ENCODE measurements at regions not wholly inside any gene's neighbourhood (a gene's known extent, or its start where the extent isn't known, plus 50 kb on each side); places are given as distances from the start of the nearest gene placed in this dataset.

DNA sequence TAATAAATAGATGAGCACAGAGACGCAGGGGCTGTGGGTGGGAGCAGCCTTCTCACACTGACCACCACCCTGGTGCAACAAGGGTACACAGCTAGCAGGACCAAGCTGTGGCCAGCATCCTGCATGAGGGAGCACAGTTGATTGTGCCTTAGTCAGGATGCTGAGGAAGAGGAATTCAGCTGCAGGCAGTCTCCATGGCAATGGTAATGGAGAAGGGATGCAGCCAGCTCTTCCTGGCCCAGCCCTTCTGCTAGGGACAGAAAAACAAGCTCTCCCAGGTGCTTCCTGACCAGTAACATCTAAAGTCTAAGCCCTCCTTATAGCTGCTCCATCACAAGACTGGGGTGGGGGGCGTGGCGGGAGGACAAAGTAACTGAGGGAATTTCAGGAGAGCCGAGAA is 363.5 kb downstream of the BUD13 start:
- TF ChIP-seq POLR2A (IDR thresholded peaks at IDR 0.05; ENCODE audit: low read length) = no peak
- TF ChIP-seq GATA1 (IDR thresholded peaks at IDR 0.05; ENCODE audit: low read depth, low read length) = no peak

Measured in erythroblast (primary cell).